H1 (cell line): ENCODE measurements at regions not wholly inside any gene's neighbourhood (a gene's known extent, or its start where the extent isn't known, plus 50 kb on each side); places are given as distances from the start of the nearest gene placed in this dataset.

Source experiments
- CREB1 ChIP-seq: IDR thresholded peaks from 2 replicates; pipeline ENCODE4 v1.6.1; 2012; ENCODE audit warnings: inconsistent platforms
- SIN3A ChIP-seq, 2 experiments: IDR thresholded peaks in 1 of 2; conservative IDR thresholded peaks in 1 of 2; 2 replicates each; pipeline ENCODE4 v1.6.1; 2011 to 2012; ENCODE audit warnings: low read length in 2 of 2, improper control_type of control experiment in 1 of 2, low read depth in 1 of 2, mild to moderate bottlenecking in 1 of 2

DNA sequence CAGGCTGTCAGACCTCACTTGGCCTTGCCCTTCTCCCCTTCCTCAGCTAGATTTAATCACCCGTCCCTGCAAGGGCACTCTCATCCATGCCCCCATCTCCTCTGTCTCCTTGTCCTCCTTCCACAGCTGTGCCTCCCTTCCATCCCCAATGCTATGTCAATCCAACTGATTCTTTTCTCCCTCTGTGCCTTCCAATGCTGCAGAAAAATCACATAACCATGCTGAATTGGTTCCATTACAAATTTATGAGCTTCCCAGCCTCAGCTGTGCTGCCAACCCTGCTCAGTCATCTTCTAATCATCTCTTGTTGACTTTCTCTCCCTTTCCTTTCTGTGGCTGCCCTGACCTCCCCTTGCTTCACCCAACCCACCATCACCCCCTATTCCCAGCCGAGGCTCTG is 56.3 kb upstream of the PIRT start (continued):
- TF ChIP-seq CREB1 (no peak), SIN3A (conservative IDR thresholded peaks at IDR 0.05 in 1 of 2, IDR thresholded peaks at IDR 0.05 in 1 of 2; ENCODE audit: low read depth in 1 of 2, low read length in 2 of 2) (no peak)
